ENCODE measurements at regions not wholly inside any gene's neighbourhood (a gene's known extent, or its start where the extent isn't known, plus 50 kb on each side); places are given as distances from the start of the nearest gene placed in this dataset.

DNA sequence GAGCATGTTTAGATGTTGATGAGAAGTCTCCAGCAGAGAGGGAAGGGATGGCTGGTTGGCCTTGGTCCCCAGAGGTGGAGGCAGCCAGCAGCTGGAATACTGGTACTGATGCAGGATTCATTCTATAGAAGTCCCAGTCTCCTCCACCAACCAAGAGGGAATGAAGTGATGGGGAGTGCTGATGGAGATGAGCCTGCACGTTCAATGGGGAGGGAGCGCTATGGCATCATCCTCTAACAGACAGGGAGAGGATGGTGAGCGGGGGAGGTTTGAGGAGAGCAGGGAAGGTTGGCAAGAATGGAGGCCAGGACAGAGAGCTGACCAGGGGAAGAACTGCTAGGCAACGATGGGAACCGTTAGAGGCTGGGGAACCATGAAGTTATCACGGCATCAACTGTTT lies 159.8 kb upstream of the MVB12B start:
- TF ChIP-seq TOX (CRISPR knock-in tag; IDR thresholded peaks at IDR 0.05; ENCODE audit: borderline replicate concordance): no peak
- TF ChIP-seq ZNF70 (CRISPR knock-in tag; IDR thresholded peaks at IDR 0.05): no peak
- no peak for TF ChIP-seq ESRRG (CRISPR knock-in tag; IDR thresholded peaks at IDR 0.05)
- TF ChIP-seq ZFP30 (CRISPR knock-in tag; IDR thresholded peaks at IDR 0.05): no peak
- TF ChIP-seq ZNF565 (CRISPR knock-in tag; conservative IDR thresholded peaks at IDR 0.05; ENCODE audit: low read depth): no peak
- TF ChIP-seq GLIS3 (CRISPR knock-in tag; IDR thresholded peaks at IDR 0.05): no peak
- TF ChIP-seq, protein P1, sequence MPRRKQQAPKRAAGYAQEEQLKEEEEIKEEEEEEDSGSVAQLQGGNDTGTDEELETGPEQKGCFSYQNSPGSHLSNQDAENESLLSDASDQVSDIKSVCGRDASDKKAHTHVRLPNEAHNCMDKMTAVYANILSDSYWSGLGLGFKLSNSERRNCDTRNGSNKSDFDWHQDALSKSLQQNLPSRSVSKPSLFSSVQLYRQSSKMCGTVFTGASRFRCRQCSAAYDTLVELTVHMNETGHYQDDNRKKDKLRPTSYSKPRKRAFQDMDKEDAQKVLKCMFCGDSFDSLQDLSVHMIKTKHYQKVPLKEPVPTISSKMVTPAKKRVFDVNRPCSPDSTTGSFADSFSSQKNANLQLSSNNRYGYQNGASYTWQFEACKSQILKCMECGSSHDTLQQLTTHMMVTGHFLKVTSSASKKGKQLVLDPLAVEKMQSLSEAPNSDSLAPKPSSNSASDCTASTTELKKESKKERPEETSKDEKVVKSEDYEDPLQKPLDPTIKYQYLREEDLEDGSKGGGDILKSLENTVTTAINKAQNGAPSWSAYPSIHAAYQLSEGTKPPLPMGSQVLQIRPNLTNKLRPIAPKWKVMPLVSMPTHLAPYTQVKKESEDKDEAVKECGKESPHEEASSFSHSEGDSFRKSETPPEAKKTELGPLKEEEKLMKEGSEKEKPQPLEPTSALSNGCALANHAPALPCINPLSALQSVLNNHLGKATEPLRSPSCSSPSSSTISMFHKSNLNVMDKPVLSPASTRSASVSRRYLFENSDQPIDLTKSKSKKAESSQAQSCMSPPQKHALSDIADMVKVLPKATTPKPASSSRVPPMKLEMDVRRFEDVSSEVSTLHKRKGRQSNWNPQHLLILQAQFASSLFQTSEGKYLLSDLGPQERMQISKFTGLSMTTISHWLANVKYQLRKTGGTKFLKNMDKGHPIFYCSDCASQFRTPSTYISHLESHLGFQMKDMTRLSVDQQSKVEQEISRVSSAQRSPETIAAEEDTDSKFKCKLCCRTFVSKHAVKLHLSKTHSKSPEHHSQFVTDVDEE (CRISPR knock-in tag; IDR thresholded peaks at IDR 0.05): no peak
- TF ChIP-seq, protein P2, sequence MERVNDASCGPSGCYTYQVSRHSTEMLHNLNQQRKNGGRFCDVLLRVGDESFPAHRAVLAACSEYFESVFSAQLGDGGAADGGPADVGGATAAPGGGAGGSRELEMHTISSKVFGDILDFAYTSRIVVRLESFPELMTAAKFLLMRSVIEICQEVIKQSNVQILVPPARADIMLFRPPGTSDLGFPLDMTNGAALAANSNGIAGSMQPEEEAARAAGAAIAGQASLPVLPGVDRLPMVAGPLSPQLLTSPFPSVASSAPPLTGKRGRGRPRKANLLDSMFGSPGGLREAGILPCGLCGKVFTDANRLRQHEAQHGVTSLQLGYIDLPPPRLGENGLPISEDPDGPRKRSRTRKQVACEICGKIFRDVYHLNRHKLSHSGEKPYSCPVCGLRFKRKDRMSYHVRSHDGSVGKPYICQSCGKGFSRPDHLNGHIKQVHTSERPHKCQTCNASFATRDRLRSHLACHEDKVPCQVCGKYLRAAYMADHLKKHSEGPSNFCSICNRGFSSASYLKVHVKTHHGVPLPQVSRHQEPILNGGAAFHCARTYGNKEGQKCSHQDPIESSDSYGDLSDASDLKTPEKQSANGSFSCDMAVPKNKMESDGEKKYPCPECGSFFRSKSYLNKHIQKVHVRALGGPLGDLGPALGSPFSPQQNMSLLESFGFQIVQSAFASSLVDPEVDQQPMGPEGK (CRISPR knock-in tag; IDR thresholded peaks at IDR 0.05; ENCODE audit: borderline replicate concordance): no peak
- TF ChIP-seq RARB (CRISPR knock-in tag; IDR thresholded peaks at IDR 0.05): no peak
- TF ChIP-seq SNAI2 (CRISPR knock-in tag; IDR thresholded peaks at IDR 0.05): no peak
- TF ChIP-seq ZFP3 (CRISPR knock-in tag; IDR thresholded peaks at IDR 0.05): no peak
- TF ChIP-seq ARNTL (CRISPR knock-in tag; IDR thresholded peaks at IDR 0.05; ENCODE audit: borderline replicate concordance, low read depth): no peak
- no peak for TF ChIP-seq BACH2 (CRISPR knock-in tag; IDR thresholded peaks at IDR 0.05; ENCODE audit: borderline replicate concordance)
- no peak for TF ChIP-seq ZNF8 (CRISPR knock-in tag; IDR thresholded peaks at IDR 0.05)
- no peak for TF ChIP-seq OSR1 (CRISPR knock-in tag; IDR thresholded peaks at IDR 0.05)
- TF ChIP-seq CSDC2 (CRISPR knock-in tag; IDR thresholded peaks at IDR 0.05): no peak
- no peak for TF ChIP-seq TCF4 (CRISPR knock-in tag; IDR thresholded peaks at IDR 0.05; ENCODE audit: borderline replicate concordance)
- TF ChIP-seq, protein P3, sequence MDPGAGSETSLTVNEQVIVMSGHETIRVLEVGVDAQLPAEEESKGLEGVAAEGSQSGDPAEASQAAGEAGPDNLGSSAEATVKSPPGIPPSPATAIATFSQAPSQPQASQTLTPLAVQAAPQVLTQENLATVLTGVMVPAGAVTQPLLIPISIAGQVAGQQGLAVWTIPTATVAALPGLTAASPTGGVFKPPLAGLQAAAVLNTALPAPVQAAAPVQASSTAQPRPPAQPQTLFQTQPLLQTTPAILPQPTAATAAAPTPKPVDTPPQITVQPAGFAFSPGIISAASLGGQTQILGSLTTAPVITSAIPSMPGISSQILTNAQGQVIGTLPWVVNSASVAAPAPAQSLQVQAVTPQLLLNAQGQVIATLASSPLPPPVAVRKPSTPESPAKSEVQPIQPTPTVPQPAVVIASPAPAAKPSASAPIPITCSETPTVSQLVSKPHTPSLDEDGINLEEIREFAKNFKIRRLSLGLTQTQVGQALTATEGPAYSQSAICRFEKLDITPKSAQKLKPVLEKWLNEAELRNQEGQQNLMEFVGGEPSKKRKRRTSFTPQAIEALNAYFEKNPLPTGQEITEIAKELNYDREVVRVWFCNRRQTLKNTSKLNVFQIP (CRISPR knock-in tag; IDR thresholded peaks at IDR 0.05; ENCODE audit: borderline replicate concordance, low read depth): no peak
- TF ChIP-seq, protein P4, sequence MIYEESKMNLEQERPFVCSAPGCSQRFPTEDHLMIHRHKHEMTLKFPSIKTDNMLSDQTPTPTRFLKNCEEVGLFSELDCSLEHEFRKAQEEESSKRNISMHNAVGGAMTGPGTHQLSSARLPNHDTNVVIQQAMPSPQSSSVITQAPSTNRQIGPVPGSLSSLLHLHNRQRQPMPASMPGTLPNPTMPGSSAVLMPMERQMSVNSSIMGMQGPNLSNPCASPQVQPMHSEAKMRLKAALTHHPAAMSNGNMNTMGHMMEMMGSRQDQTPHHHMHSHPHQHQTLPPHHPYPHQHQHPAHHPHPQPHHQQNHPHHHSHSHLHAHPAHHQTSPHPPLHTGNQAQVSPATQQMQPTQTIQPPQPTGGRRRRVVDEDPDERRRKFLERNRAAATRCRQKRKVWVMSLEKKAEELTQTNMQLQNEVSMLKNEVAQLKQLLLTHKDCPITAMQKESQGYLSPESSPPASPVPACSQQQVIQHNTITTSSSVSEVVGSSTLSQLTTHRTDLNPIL (CRISPR knock-in tag; IDR thresholded peaks at IDR 0.05; ENCODE audit: low read depth): no peak
- no peak for TF ChIP-seq ZC3H10 (CRISPR knock-in tag; IDR thresholded peaks at IDR 0.05)
- ATAC-seq: no peak

DNA sequence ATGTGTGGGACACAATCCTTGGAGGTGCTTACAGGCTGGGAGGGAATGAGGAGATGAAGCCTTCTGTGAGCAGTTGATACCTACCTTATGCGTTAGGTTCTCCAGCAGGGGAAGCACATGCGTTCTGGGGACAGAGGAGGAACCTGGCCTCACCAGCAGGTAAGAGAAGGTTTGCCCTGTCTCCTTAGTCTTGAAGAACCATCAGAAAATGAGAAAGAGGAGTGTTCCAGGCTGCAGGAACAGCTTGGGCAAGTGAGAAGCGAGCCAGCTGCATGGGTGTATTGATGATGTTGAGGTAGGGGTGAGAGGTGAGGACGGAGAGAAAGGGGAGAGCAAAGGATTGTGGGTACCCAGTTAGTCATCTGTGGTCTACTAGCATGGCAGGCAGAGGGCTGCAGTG lies 156.9 kb upstream of the MVB12B start:
- ATAC-seq: no peak
- TF ChIP-seq ARNTL (CRISPR knock-in tag; IDR thresholded peaks at IDR 0.05; ENCODE audit: borderline replicate concordance, low read depth): no peak
- TF ChIP-seq ZNF8 (CRISPR knock-in tag; IDR thresholded peaks at IDR 0.05): no peak
- no peak for TF ChIP-seq OSR1 (CRISPR knock-in tag; IDR thresholded peaks at IDR 0.05)
- TF ChIP-seq ESRRG (CRISPR knock-in tag; IDR thresholded peaks at IDR 0.05): no peak
- no peak for TF ChIP-seq ZNF565 (CRISPR knock-in tag; conservative IDR thresholded peaks at IDR 0.05; ENCODE audit: low read depth)
- no peak for TF ChIP-seq BACH2 (CRISPR knock-in tag; IDR thresholded peaks at IDR 0.05; ENCODE audit: borderline replicate concordance)
- no peak for TF ChIP-seq GLIS3 (CRISPR knock-in tag; IDR thresholded peaks at IDR 0.05)
- TF ChIP-seq SNAI2 (CRISPR knock-in tag; IDR thresholded peaks at IDR 0.05): no peak
- TF ChIP-seq, protein P1 (CRISPR knock-in tag; IDR thresholded peaks at IDR 0.05): no peak
- TF ChIP-seq, protein P5, sequence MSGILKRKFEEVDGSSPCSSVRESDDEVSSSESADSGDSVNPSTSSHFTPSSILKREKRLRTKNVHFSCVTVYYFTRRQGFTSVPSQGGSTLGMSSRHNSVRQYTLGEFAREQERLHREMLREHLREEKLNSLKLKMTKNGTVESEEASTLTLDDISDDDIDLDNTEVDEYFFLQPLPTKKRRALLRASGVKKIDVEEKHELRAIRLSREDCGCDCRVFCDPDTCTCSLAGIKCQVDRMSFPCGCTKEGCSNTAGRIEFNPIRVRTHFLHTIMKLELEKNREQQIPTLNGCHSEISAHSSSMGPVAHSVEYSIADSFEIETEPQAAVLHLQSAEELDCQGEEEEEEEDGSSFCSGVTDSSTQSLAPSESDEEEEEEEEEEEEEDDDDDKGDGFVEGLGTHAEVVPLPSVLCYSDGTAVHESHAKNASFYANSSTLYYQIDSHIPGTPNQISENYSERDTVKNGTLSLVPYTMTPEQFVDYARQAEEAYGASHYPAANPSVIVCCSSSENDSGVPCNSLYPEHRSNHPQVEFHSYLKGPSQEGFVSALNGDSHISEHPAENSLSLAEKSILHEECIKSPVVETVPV (CRISPR knock-in tag; IDR thresholded peaks at IDR 0.05): no peak
- no peak for TF ChIP-seq TCF4 (CRISPR knock-in tag; IDR thresholded peaks at IDR 0.05; ENCODE audit: borderline replicate concordance)
- no peak for TF ChIP-seq RARB (CRISPR knock-in tag; IDR thresholded peaks at IDR 0.05)
- no peak for TF ChIP-seq PPARA (CRISPR knock-in tag; IDR thresholded peaks at IDR 0.05; ENCODE audit: borderline replicate concordance)
- no peak for TF ChIP-seq ZFP30 (CRISPR knock-in tag; IDR thresholded peaks at IDR 0.05)
- no peak for TF ChIP-seq CSDC2 (CRISPR knock-in tag; IDR thresholded peaks at IDR 0.05)
